DMS153 treated with DMSO at 0.1 percent for 48 hours (cell line): ENCODE measurements at regions not wholly inside any gene's neighbourhood (a gene's known extent, or its start where the extent isn't known, plus 50 kb on each side); places are given as distances from the start of the nearest gene placed in this dataset.
A peak's percentile ranks its signal among the peaks of the same experiment; 100 is the strongest.

ENCODE experiments used
- DNase-seq: peaks from one replicate; lab custom pipeline; 2025; ENCODE audit not compliant: unreplicated experiment; lab: John Stamatoyannopoulos, UW

GRCh38 chr3:74510261-74510818, 104.1 kb downstream of the CNTN3 start:
- DNase-seq = no peak

GRCh38 chr3:74507691-74508090, 106.8 kb downstream of the CNTN3 start:
- no peak for DNase-seq

- no peak for DNase-seq
Measured at GRCh38 chr3:74506246-74506645, 108.2 kb downstream of the CNTN3 start.

- no peak for DNase-seq
Measured at GRCh38 chr3:74501007-74501406, 113.5 kb downstream of the CNTN3 start.

- no peak for DNase-seq
Measured at GRCh38 chr3:74500257-74500656, 114.2 kb downstream of the CNTN3 start.

GRCh38 chr3:74491874-74492273, 122.6 kb downstream of the CNTN3 start:
- no peak for DNase-seq

GRCh38 chr3:74489050-74489792, 125.2 kb downstream of the CNTN3 start:
- DNase-seq = no peak

GRCh38 chr3:74479915-74480314, 134.5 kb downstream of the CNTN3 start:
- no peak for DNase-seq

GRCh38 chr3:74470313-74470712, 144.1 kb downstream of the CNTN3 start:
- no peak for DNase-seq

GRCh38 chr3:74469713-74470112, 144.7 kb downstream of the CNTN3 start:
- DNase-seq = no peak

GRCh38 chr3:74469151-74469550, 145.3 kb downstream of the CNTN3 start:
- no peak for DNase-seq

- DNase-seq = no peak
Measured at GRCh38 chr3:74465715-74466410, 148.6 kb downstream of the CNTN3 start.

GRCh38 chr3:74463515-74463914, 150.9 kb downstream of the CNTN3 start:
- DNase-seq = no peak

GRCh38 chr3:74456166-74456565, 158.3 kb downstream of the CNTN3 start:
- no peak for DNase-seq

- no peak for DNase-seq
Measured at GRCh38 chr3:74447221-74447620, 167.2 kb downstream of the CNTN3 start.

GRCh38 chr3:74445541-74445940, 168.9 kb downstream of the CNTN3 start:
- DNase-seq = no peak

GRCh38 chr3:74443102-74443501, 171.4 kb downstream of the CNTN3 start:
- DNase-seq = peak; percentile 16

- no peak for DNase-seq
Measured at GRCh38 chr3:74442683-74443082, 171.8 kb downstream of the CNTN3 start.

- no peak for DNase-seq
Measured at GRCh38 chr3:74442068-74442467, 172.4 kb downstream of the CNTN3 start.

GRCh38 chr3:74436184-74436583, 178.3 kb downstream of the CNTN3 start:
- no peak for DNase-seq

- no peak for DNase-seq
Measured at GRCh38 chr3:74435631-74436030, 178.8 kb downstream of the CNTN3 start.

- no peak for DNase-seq
Measured at GRCh38 chr3:74434406-74434805, 180.1 kb downstream of the CNTN3 start.
